GM12878 (cell line): ENCODE measurements at regions not wholly inside any gene's neighbourhood (a gene's known extent, or its start where the extent isn't known, plus 50 kb on each side); places are given as distances from the start of the nearest gene placed in this dataset.

Experiments used
- ATF7 ChIP-seq: fragments of 450-650 bp; IDR thresholded peaks from 2 replicates; pipeline ENCODE4 v1.6.1; 2016; ENCODE audit warnings: low read depth, mild to moderate bottlenecking
- CREB1 ChIP-seq: IDR thresholded peaks from 2 replicates; pipeline ENCODE4 v1.6.1; 2012; ENCODE audit warnings: low read depth, mild to moderate bottlenecking, inconsistent platforms
- E2F8 ChIP-seq: fragments of 450-650 bp; IDR thresholded peaks from 2 replicates; pipeline ENCODE4 v1.6.1; 2018; ENCODE audit warnings: mild to moderate bottlenecking, low read depth, moderate library complexity; ENCODE audit not compliant: partially characterized antibody
- GABPA ChIP-seq: IDR thresholded peaks from 2 replicates; pipeline ENCODE4 v1.6.1; 2014; ENCODE audit warnings: antibody characterized with exemption, low read depth, mild to moderate bottlenecking, inconsistent platforms
- GATAD2B ChIP-seq: fragments of 450-650 bp; conservative IDR thresholded peaks from 2 replicates; pipeline ENCODE4 v1.6.1; 2017; ENCODE audit warnings: low read depth, mild to moderate bottlenecking, moderate library complexity
- IRF4 ChIP-seq: IDR thresholded peaks from 2 replicates; pipeline ENCODE4 v1.6.1; 2011; ENCODE audit warnings: low read depth, low read length
- MXI1 ChIP-seq: fragments of 150-350 bp; IDR thresholded peaks from 2 replicates; pipeline ENCODE4 v1.6.1; 2011; ENCODE audit warnings: low read depth, mild to moderate bottlenecking, inconsistent platforms, low read length, improper control_type of control experiment
- NFIC ChIP-seq: IDR thresholded peaks from 2 replicates; pipeline ENCODE4 v1.6.1; 2012; ENCODE audit warnings: low read depth, mild to moderate bottlenecking, inconsistent platforms, low read length, moderate library complexity
- NKRF ChIP-seq: fragments of 450-650 bp; conservative IDR thresholded peaks from 2 replicates; pipeline ENCODE4 v1.6.1; 2017; ENCODE audit warnings: mild to moderate bottlenecking, moderate library complexity
- NR2C1 ChIP-seq: fragments of 450-650 bp; IDR thresholded peaks from 2 replicates; pipeline ENCODE4 v1.6.1; 2017; ENCODE audit warnings: antibody characterized with exemption, mild to moderate bottlenecking, moderate library complexity
- NR2F1 ChIP-seq: fragments of 450-650 bp; conservative IDR thresholded peaks from 2 replicates; pipeline ENCODE4 v1.6.1; 2017; ENCODE audit warnings: mild to moderate bottlenecking
- POLR2A ChIP-seq: IDR thresholded peaks from 2 replicates; pipeline ENCODE4 v1.6.1; 2011; ENCODE audit warnings: low read depth, mild to moderate bottlenecking, low read length
- RELA ChIP-seq: fragments of 450-650 bp; IDR thresholded peaks from 2 replicates; pipeline ENCODE4 v1.8.0; 2014; ENCODE audit warnings: borderline replicate concordance; ENCODE audit not compliant: partially characterized antibody
- RFX5 ChIP-seq: IDR thresholded peaks from 2 replicates; pipeline ENCODE4 v1.6.1; 2011; ENCODE audit warnings: low read depth, low read length, improper control_type of control experiment
- SRF ChIP-seq, 2 experiments: IDR thresholded peaks; 2 replicates each; pipeline ENCODE4 v1.6.1; 2011; ENCODE audit warnings: low read depth in 2 of 2, low read length in 2 of 2, mild to moderate bottlenecking in 1 of 2, moderate library complexity in 1 of 2
- SUPT20H ChIP-seq: IDR thresholded peaks from 2 replicates; pipeline ENCODE4 v1.6.1; 2011; ENCODE audit warnings: low read depth, mild to moderate bottlenecking, low read length, moderate library complexity, borderline replicate concordance; ENCODE audit not compliant: control insufficient read depth
- USF1 ChIP-seq: IDR thresholded peaks from 2 replicates; pipeline ENCODE4 v1.6.1; 2011; ENCODE audit warnings: borderline replicate concordance, low read depth, mild to moderate bottlenecking, moderate library complexity, mixed read lengths, low read length; ENCODE audit not compliant: insufficient read depth; ENCODE audit errors: extremely low read length
- TF ChIP-seq, protein P1 (sequence below): fragments of 450-650 bp; IDR thresholded peaks from 2 replicates; pipeline ENCODE4 v1.6.1; 2018; ENCODE audit warnings: borderline replicate concordance, mild to moderate bottlenecking; ENCODE audit not compliant: partially characterized antibody

GRCh38 chr2:37570773-37571586, 100.5 kb downstream of the CDC42EP3 start (continued):
- 0 out of 2 replicates have a peak, but pooled peaks have one; percentile 31 for TF ChIP-seq NKRF
- TF ChIP-seq USF1 = no peak
- peak; percentile 83; the same call in 1 of the 2 replicates for TF ChIP-seq MXI1
- TF ChIP-seq, protein P1, sequence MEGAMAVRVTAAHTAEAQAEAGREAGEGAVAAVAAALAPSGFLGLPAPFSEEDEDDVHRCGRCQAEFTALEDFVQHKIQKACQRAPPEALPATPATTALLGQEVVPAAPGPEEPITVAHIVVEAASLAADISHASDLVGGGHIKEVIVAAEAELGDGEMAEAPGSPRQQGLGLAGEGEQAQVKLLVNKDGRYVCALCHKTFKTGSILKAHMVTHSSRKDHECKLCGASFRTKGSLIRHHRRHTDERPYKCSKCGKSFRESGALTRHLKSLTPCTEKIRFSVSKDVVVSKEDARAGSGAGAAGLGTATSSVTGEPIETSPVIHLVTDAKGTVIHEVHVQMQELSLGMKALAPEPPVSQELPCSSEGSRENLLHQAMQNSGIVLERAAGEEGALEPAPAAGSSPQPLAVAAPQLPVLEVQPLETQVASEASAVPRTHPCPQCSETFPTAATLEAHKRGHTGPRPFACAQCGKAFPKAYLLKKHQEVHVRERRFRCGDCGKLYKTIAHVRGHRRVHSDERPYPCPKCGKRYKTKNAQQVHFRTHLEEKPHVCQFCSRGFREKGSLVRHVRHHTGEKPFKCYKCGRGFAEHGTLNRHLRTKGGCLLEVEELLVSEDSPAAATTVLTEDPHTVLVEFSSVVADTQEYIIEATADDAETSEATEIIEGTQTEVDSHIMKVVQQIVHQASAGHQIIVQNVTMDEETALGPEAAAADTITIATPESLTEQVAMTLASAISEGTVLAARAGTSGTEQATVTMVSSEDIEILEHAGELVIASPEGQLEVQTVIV = no peak
- peak; percentile 94 for TF ChIP-seq ATF7
- TF ChIP-seq CREB1 = peak; percentile 87
- TF ChIP-seq RFX5 = no peak
- peak; percentile 54; the same call in 1 of the 2 replicates for TF ChIP-seq GABPA
- no peak for TF ChIP-seq SRF (IDR thresholded peaks at IDR 0.05; ENCODE audit: low read depth in 2 of 2, low read length in 2 of 2)
- TF ChIP-seq IRF4 = peak; percentile 63; the same call in 1 of the 2 replicates
- peak; percentile 94 for TF ChIP-seq NFIC
- TF ChIP-seq POLR2A = peak; percentile 59
- TF ChIP-seq SUPT20H = no peak
- peak; percentile 34; the same call in 1 of the 2 replicates for TF ChIP-seq NR2F1
- TF ChIP-seq E2F8 = peak; percentile 32
- no peak for TF ChIP-seq NR2C1
- peak; percentile 63 for TF ChIP-seq RELA
- TF ChIP-seq GATAD2B = peak; percentile 78
